IPS DF 4.7 (cell line): ENCODE measurements at regions not wholly inside any gene's neighbourhood (a gene's known extent, or its start where the extent isn't known, plus 50 kb on each side); places are given as distances from the start of the nearest gene placed in this dataset.
A peak's percentile ranks its signal among the peaks of the same experiment; 100 is the strongest.

Experiments
- DNase-seq: peaks from one replicate; pipeline ENCODE4 v3.0.0-alpha.2; 2013; ENCODE audit warnings: low spot score; ENCODE audit errors: extremely low read depth

DNA sequence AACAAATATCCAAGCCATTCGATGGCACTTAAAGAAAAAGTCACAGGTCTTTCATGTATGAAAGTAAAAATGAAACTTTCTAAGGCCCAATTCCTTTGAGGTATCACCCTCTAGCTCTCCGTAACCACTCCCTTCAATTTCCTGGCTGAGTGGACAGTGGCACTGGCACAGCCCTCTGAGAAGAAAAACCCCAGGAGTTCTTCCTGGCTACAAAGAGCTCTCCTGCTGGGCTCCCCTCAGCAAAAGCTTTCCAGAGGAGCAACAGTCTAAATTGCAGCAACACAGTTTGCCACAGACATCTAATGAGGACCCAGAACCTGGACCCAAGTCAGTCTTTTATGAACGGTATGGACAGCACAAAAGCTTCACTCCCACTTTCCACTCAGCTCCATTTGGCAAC lies 71.8 kb downstream of the FUNDC1 start:
- DNase-seq: no peak

DNA sequence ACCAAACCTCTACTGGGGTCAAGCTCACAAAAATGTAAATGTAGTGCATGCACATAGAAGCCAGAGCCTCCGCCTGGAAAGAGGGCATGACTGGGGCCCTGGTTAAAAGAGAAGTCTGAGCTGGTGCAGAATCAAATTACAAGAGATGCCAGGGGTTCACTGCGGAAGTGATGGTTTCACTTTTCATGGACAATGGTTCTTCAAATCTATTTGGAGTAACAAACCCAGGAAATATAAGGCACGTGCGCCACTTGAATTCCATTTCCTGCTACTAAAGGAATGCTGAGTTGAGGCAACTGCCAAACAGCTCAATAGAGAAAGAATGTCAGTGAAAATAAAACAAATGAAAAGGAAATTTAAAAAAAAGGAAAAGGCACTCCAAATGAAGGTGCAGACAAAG lies 79.8 kb downstream of the FUNDC1 start:
- no peak for DNase-seq

DNA sequence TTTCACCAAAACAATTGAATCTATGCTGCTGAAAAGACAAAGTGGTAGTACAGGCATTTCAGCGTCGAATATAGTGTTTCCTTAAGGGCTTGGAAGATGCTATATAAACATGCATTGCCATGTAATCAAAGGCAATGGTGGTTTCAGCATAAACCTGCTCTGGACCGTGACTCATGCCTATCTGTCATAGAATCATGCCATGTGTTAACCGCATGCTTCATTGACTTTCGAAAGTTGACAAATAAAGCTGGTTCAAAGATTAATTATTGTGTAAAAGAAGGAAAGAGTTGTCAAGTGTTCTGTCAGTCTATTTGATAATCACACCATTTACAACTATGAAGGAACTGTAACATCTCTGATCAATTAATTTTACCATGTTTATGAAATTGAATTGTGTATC lies 83.2 kb downstream of the FUNDC1 start:
- no peak for DNase-seq

DNA sequence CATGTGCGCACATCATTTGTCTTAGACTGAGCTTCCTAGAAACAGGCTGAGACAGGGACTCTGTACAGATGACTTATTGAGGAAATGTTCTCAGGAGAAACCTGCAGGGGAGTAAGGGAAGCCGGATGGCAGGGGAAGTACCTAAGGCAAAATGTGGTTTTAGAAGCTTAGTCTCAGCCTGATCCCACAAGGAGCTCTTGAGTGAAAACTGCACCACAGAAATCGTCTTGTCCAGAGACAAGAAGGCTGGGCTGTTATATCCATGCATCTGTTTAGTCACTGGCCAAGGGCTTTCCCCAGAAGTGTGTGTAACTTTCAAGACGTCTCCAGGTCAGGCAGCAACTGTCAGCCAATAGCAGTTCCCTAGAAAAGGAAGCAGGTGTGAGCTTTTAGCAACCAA lies 86.0 kb downstream of the FUNDC1 start:
- DNase-seq: no peak

DNA sequence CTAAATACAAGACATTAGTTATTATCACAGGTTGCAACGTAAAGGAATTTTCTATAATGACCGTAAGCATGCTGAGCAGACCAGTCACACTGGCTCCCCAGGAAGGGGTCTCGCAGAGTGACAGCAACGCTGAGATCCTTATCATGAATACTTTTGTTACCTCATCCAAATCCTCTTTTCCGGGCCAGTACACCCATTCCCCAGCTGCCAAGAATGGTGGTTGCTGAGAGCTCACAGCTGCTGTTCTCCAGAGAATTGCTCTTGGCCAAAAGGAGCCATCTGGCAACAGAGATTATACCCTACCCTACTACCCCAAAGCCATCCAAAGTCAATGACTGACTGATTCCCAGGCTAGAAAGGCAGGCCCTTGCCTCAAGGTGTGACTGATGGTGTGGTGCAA lies 91.6 kb downstream of the FUNDC1 start:
- DNase-seq: no peak

DNA sequence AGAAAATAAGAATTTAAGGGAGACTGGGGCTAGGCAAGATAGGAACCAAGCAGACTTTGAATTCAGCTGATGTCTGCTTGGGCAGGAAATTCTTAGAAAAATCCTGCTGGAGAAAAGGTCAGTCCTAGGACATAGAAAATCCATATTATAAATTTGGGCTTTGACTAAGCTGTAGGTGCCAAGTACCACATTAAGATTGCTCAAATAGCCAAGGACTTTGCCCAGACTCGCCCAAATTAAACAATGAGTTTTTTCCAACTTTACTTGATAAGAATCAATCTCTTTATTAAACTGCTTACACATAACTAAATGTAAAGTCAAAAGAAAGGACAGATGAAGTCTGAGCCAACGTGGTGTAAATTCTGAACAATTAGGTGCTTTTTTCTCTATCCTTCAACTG lies 95.4 kb downstream of the FUNDC1 start:
- no peak for DNase-seq

DNA sequence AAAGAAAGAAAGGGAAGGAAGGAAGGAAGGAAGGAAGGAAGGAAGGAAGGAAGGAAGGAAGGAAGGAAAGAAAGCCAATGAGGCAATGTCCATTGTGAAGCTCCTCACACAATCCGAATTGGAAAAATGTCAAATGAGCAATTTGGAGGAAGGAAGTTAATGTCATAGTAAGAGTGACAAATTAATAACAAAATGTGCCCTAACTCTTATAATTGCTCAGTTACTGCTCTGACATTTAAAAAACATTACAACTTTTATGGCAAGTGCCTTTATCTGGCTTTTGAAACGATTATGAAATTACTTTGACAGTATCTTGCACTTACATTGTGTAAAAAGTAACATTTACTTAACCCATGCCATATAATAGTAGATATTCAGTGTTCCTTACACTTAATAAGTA lies 96.5 kb upstream of the EFHC2 start:
- DNase-seq: no peak

DNA sequence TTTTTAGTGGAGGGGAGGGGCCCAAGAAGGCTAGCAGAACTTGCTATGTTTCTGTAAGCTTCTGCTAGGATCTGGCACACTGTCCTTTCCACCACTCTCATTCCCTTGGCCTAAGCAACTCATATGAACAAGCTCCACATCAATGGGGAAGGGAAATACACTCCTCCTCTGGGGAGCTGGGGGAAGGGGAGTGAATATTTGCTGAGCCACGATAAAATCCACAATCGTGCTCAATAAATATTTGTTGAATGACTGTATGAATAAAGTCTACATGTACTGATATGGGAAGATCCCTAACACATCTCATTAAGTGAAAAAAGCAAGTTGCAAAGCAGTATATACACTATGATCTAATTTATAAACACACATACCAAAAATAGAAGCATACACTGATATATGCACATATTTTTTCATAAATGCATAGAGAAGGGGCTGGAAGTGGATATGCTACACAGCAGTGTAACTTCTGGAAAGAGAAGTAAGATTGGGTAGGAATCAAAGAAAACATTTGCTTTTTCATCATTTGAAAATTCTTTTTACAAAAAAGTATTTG lies 95.8 kb upstream of the EFHC2 start:
- no peak for DNase-seq

DNA sequence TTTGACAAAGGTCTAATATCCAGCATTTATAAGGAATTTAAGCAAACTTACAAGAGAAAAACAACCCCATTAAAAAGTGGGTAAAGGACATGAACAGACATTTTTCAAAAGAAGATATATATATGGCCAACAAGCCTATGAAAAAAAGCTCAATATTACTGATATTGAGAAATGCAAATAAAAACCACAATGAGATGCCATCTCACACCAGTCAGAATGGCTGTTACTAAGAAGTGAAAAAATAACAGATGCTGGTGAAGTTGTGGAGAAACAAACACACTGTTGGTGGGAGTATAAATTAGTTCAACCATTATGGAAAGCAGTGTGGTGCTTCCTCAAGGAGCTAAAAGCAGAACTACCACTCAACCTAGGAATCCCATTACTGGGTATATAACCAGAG lies 91.6 kb upstream of the EFHC2 start:
- no peak for DNase-seq

DNA sequence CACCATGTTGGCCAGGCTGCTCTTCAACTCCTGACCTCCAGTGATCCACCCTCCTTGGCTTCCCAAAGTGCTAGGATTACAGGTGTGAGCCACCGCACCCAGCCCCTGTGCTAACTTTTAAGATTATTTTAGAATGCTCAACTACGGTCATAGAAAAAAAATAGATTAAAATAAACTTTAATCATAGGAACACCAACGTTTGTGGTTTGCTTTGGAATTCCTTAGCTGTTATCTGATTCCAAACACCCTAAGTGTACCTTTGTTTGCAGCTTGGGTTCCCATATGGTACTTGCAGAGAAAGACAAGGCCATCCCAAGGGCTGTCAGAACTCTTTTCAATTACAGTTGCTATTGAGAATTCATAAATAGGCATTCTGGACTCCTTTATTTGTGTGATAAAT lies 90.1 kb upstream of the EFHC2 start:
- DNase-seq: no peak

DNA sequence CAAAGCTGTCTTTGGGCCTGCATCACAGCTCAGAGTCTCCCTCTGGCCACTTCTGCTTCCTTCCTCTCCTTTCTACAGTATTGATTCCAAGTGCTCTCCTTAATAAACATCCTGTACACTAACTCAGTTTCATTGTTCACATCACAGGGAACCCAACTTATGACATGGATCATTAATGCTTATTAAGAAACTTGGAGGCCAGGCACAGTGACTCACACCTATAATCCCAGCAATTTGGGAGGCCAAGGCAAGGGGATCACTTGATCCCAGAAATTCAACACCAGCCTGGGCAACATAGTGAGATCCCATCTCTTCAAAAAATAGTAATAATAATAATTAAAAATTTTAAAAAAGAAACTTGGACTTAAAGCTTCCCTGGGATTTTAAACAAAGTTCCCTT lies 89.2 kb upstream of the EFHC2 start:
- peak; percentile 3 for DNase-seq

DNA sequence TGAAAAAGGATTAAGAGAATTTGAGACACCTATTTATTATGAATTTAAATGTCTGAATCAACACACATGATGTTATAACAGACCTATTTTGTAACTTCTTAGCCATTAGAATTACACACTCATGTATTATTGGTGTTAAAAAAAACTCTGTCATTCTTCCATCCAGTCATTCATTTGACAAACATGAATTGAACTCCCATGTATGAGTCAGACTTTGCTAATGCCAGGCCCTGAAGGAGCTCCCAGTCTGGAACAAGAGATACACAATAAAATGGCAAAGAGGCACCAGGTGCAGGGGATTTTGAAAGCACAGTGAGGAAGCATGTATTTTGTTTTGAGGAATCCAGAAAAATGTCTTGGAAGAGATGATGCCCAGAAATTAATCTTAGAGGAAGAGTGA lies 87.7 kb upstream of the EFHC2 start:
- no peak for DNase-seq

DNA sequence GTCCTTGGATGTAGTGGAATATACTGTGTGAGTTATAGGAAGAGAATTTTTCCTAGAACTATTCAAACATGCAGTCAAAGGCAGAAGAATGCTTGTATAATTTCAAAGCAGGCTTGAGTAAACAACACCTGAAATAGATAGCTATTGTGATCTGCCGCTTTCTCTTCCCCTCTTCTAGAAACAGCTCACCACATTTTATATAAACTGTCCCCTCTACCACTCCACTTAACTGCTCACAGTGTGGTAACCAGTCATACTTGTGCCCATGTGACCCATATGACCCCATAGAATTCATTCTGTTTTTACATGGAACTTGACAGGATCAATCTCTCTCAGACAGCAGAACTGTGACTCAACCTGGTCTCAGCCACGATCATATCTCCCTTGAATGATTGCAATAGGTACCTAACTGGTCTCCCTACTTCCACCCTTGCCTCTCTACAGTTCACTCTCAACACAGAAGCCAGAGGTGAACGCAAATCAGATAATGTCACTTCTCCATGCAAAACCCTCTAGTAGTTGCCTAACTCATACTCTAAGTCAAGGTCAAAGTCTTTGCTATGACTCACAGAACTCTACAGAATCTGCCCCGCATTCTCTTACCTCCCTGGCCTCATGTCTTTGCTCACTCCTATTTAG lies 85.6 kb upstream of the EFHC2 start:
- no peak for DNase-seq

DNA sequence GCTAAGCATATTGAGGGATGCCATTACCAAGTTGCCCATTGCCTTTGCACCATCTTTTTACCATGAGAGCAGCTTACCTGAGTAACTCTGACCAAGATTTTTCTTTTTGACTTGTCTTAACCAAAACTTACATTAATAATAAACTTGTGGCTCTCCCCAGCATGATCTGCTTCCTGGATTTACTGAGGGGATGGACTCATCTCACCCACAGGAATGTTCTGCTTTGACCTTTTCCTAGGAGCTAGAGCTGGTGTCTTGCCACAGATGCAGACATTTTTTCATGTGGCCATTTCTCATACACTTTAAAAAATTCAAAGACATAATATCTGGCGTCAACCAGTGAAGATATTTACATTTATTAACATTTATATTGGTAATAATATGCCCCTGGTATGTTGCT lies 79.2 kb upstream of the EFHC2 start:
- DNase-seq: no peak

DNA sequence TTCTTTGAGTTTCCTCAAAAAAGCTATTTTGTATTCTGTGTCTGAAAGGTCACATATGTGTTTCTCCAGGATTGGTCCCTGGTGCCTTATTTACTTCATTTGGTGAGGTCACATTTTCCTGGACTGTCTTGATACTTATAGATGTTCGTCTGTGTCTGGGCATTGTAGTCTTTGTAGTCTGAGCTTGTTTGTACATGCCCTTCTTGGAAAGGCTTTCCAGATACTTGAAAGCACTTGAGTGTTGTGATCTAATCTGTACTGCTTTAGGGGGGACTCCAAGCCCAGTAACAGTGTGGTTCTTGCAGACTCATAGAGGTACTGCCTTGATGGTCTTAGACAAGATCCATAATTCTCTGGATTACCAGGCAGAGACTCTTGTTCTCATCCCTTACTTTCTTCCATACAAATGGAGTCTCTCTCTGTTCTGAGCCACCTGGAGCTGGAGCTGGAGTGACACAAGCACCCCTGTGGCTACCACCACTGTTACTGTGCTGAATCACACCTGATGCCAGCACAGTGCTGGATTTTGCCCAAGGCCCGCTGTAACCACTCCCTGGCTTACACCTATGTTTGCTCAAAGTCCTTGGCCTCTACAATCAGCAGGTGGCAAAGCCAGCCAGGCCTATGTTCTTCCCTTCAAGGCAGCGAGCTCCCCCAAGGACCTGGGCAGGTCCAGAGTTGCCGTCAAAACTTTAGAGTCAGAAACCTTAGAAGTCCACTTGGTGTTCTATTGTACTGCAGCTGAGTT lies 72.3 kb upstream of the EFHC2 start:
- no peak for DNase-seq

DNA sequence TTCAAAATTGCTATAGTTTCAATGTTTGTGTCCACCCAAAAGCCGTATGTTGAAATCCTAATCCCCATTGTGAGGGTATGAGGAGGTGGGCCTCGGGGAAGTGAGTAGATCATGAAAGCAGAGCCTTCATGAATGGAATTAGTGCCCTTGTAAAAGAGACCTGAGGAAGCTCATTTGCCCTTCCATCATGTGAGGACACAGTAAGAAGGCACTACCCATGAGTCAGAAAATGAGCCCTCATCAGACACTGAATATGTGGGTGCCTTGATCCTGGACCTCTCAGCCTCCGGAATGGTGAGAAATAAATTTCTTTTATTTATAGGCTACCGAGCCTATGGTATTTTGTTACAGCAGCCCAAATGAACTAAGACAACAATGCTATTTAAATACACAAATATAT lies 57.7 kb upstream of the EFHC2 start:
- no peak for DNase-seq

DNA sequence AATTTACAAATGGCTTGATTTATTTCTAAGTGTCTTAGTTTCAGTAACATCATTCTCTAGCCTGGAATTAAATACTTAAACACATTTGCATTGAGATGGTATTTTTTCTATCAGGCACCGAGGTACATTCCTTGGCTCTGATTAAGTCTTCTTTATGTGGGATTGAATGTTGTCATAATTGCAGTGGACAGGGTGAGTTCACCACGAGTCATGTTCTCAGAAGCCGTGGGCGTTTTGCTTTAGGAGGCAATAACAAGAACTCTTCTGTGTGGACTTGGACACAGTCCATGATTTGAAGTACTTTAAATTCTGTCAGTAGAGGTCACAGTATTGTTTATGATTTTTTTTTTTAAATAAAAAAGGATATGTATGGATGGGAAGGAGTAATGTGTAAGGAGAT lies 57.1 kb upstream of the EFHC2 start:
- no peak for DNase-seq

DNA sequence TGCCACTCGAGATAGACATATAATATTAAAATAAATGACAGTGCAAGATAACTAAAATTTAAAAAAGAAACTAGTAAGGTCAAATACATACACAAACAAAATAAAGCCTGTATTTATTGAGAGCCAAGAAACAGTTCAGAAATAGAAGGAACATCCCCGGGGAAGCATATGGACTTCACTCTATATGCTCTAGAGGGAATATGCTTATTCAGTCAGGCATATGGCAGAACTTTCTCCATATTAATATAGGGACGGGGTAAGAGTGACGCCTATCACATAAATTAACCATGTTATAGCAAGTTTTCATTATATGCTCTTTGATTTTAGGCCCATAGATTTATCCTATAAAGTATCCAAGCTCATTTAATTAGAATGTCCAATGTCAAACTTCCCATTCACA lies 56.7 kb upstream of the EFHC2 start:
- no peak for DNase-seq
